Spleen (tissue), 7 donors: ENCODE measurements at regions not wholly inside any gene's neighbourhood (a gene's known extent, or its start where the extent isn't known, plus 50 kb on each side); places are given as distances from the start of the nearest gene placed in this dataset.

ENCODE experiments used
- POLR2AphosphoS5 ChIP-seq, 3 donors: sonication (generic); formaldehyde crosslinking; IDR thresholded peaks; one replicate each; pipeline ENCODE4 v1.5.1; 2017; ENCODE audit warnings: antibody characterized with exemption in 3 of 3
- TF ChIP-seq, protein P1 (sequence below), 11 experiments: fragments of 200-600 bp in 7 of 11; fragments of 450-650 bp in 4 of 11; sonication (generic) in 4 of 11; IDR thresholded peaks in 8 of 11; conservative IDR thresholded peaks in 3 of 11; 1 replicate in 7 of 11; 2 replicates in 4 of 11; pipeline versions ENCODE4 v1.4.0 to v1.8.0; 2016 to 2021; ENCODE audit warnings: antibody characterized with exemption in 11 of 11, inconsistent platforms in 4 of 11, mild to moderate bottlenecking in 1 of 11
- donor health status: DM: no; HTN: no; CAD: no; lungs with moderate emphysema.
- donor health status: DM: no; HTN: no; CAD: no.
- donor health status: DM: no; HTN: no; CAD: no.

DNA sequence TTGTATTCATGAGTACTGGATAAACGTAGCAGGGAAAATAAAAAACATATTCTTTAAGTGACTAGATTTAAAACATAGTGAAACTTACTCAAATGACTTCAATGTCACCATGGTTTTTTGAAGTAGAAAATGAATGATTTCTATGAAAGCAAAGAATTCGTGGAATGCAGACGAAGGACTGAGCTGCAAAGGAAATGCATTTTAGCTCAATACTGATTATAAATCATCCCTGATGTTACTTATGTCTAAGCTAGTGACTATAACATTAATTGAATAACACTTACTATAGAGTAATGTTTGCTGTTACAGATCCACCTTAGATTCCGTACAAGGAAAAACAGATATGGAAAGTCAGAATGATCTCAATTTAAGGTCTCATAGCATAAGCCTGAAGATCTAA, 1257.7 kb upstream of the CDH2 start:
- TF ChIP-seq POLR2AphosphoS5 (IDR thresholded peaks at IDR 0.05), result no peak
- TF ChIP-seq, protein P1, sequence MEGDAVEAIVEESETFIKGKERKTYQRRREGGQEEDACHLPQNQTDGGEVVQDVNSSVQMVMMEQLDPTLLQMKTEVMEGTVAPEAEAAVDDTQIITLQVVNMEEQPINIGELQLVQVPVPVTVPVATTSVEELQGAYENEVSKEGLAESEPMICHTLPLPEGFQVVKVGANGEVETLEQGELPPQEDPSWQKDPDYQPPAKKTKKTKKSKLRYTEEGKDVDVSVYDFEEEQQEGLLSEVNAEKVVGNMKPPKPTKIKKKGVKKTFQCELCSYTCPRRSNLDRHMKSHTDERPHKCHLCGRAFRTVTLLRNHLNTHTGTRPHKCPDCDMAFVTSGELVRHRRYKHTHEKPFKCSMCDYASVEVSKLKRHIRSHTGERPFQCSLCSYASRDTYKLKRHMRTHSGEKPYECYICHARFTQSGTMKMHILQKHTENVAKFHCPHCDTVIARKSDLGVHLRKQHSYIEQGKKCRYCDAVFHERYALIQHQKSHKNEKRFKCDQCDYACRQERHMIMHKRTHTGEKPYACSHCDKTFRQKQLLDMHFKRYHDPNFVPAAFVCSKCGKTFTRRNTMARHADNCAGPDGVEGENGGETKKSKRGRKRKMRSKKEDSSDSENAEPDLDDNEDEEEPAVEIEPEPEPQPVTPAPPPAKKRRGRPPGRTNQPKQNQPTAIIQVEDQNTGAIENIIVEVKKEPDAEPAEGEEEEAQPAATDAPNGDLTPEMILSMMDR (IDR thresholded peaks at IDR 0.05 in 8 of 11, conservative IDR thresholded peaks at IDR 0.05 in 3 of 11), result no peak
